Upper lobe of right lung (tissue), 1 donor: ENCODE measurements at regions not wholly inside any gene's neighbourhood (a gene's known extent, or its start where the extent isn't known, plus 50 kb on each side); places are given as distances from the start of the nearest gene placed in this dataset.

Experiments used
- ATAC-seq: fragments of 200-7000 bp; cut with Tn5 transposase; one replicate; pipeline ENCODE4 v1.9.1; 2020; ENCODE audit warnings: mild to moderate bottlenecking, moderate library complexity
- DNase-seq: peaks from one replicate; pipeline ENCODE4 v3.0.0-alpha.2; 2020
- H3K27ac ChIP-seq: fragments of 200-600 bp; one replicate; pipeline ENCODE4 v1.8.0; 2022
- H3K27me3 ChIP-seq: fragments of 200-600 bp; one replicate; pipeline ENCODE4 v1.8.0; 2022; ENCODE audit warnings: mild to moderate bottlenecking
- H3K36me3 ChIP-seq: fragments of 200-600 bp; one replicate; pipeline ENCODE4 v1.8.0; 2022
- H3K4me1 ChIP-seq: fragments of 200-600 bp; one replicate; pipeline ENCODE4 v1.8.0; 2022
- H3K4me3 ChIP-seq: fragments of 200-600 bp; one replicate; pipeline ENCODE4 v1.8.0; 2022; ENCODE audit warnings: mild to moderate bottlenecking
- H3K9me3 ChIP-seq: fragments of 200-600 bp; one replicate; pipeline ENCODE4 v1.8.0; 2022
- CTCF ChIP-seq: fragments of 200-600 bp; IDR thresholded peaks from one replicate; pipeline ENCODE4 v1.8.0; 2022; ENCODE audit warnings: antibody characterized with exemption
- intact Hi-C: fragments of 100-400 bp; cut with DNase I; formaldehyde crosslinking; loops from one replicate; pipeline ENCODE4 v1.11.0; 2022
- donor health status: DM: no; HTN: yes; CAD: no; lungs with severe emphysema.

GRCh38 chr4:148790691-148791090 lies 348.5 kb upstream of the NR3C2 start:
- H3K27ac ChIP-seq = peak overlapping the region; percentile 36
- H3K4me3 ChIP-seq = no peak overlapping the region
- no peaks in the 10 kb centered on the region for H3K27me3 ChIP-seq
- no peaks in the 10 kb centered on the region for H3K4me1 ChIP-seq
- TF ChIP-seq CTCF = no peak
- intact Hi-C loops = no loop called here
- no peaks in the 10 kb centered on the region for H3K9me3 ChIP-seq
- peak; percentile 37 for ATAC-seq
- H3K36me3 ChIP-seq = no peaks in the 10 kb centered on the region
- no peak for DNase-seq

GRCh38 chr4:148790246-148790645 lies 348.0 kb upstream of the NR3C2 start:
- Histone ChIP-seq H3K27ac (peak overlapping the region; percentile 36), H3K9me3 (no peaks in the 10 kb centered on the region), H3K27me3 (no peaks in the 10 kb centered on the region), H3K4me1 (no peaks in the 10 kb centered on the region), H3K36me3 (no peaks in the 10 kb centered on the region), H3K4me3 (no peak overlapping the region)
- no peak for TF ChIP-seq CTCF
- DNase-seq (no peak), ATAC-seq (no peak)
- intact Hi-C loops = no loop called here

DNA sequence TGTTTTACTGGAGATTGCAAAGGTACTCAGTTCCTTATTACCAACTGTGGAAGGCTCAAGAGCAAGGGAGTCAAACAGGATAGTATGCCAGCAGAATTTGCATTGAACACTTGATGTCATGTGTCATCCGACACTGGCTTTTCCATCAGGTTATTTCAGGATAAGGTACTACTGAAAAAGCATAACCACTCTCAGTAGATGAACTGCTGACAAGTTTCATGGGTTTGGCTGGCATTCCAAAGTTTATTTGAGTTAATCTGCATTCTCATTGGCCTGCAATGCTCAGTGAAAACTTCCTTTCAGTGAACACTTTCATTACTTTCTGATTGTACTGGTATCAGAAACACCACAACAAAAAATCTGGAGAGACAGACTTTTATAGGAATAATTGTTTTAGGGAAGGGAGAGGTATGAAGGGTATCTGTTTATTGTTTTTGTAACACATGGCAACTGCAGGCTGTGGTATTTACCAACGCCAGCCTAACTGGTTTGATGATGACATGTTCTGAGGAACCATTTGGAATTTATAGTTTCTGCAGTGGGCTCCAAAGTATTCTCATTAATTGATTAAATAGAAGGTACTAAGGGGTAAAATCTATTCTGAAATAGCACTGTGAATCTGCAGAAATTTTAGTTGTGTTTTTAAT lies 345.7 kb upstream of the NR3C2 start:
- TF ChIP-seq CTCF = no peak
- DNase-seq = no peak
- peak; percentile 43 for ATAC-seq
- Histone ChIP-seq H3K4me1 (no peaks in the 10 kb centered on the region), H3K27ac (no peak overlapping the region), H3K4me3 (no peak overlapping the region), H3K36me3 (no peaks in the 10 kb centered on the region), H3K9me3 (no peaks in the 10 kb centered on the region), H3K27me3 (no peaks in the 10 kb centered on the region)
- intact Hi-C loops = no loop called here

DNA sequence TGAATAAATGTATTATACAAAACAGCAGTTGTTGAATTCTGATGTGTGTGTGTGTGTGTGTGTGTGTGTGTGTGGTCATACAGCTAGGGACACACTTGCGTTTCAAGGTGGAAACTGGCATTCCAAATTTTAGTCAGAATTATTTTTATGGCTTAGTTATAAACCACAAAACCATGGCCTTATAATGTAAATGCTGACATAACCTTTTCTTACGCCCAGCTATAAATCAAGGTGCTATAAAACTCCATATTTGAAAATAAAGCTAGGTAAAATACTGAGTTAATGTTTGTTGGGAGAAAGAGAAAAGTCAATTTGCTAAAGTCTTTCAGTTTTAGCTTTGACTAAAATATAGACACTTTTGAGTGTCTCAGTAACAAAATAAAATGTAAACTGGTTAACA lies 345.1 kb upstream of the NR3C2 start:
- ATAC-seq (no peak), DNase-seq (no peak)
- H3K9me3 ChIP-seq = no peaks in the 10 kb centered on the region
- H3K27me3 ChIP-seq = no peaks in the 10 kb centered on the region
- H3K4me1 ChIP-seq = no peaks in the 10 kb centered on the region
- intact Hi-C loops = no loop called here
- no peak overlapping the region for H3K27ac ChIP-seq
- no peak for TF ChIP-seq CTCF
- H3K36me3 ChIP-seq = no peaks in the 10 kb centered on the region
- H3K4me3 ChIP-seq = no peak overlapping the region

DNA sequence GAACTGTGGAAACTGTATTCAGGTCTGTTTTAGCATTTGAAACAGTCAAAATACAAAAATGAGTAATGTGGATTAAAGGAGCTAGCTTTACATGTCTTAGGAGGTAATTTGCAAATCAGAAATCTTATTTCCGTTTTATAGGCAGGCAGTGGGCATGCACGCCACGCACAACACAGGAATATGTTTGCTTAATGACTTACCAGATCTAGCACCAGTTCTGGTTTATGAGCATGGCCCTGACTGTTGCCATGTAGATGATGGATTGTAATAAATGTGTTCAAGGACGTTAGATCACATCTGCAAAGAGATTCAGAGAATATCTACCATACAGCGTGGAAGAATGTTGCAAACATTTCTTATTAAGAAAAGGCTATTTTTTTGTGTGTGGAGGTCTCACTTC lies 344.5 kb upstream of the NR3C2 start:
- intact Hi-C loops = no loop called here
- no peaks in the 10 kb centered on the region for H3K27me3 ChIP-seq
- DNase-seq (no peak), ATAC-seq (no peak)
- TF ChIP-seq CTCF = no peak
- no peaks in the 10 kb centered on the region for H3K4me1 ChIP-seq
- H3K36me3 ChIP-seq = no peaks in the 10 kb centered on the region
- no peaks in the 10 kb centered on the region for H3K9me3 ChIP-seq
- H3K27ac ChIP-seq = no peak overlapping the region
- H3K4me3 ChIP-seq = no peak overlapping the region

- H3K36me3 ChIP-seq = no peaks in the 10 kb centered on the region
- no peaks in the 10 kb centered on the region for H3K9me3 ChIP-seq
- peak; percentile 76 for ATAC-seq
- no peak for DNase-seq
- TF ChIP-seq CTCF = no peak
- no peak overlapping the region for H3K4me3 ChIP-seq
- H3K27me3 ChIP-seq = no peaks in the 10 kb centered on the region
- H3K27ac ChIP-seq = no peak overlapping the region
- intact Hi-C loops = no loop called here
- no peaks in the 10 kb centered on the region for H3K4me1 ChIP-seq
These were observed 340.1 kb upstream of the NR3C2 start for GRCh38 chr4:148782284-148782683.
